H9 (cell line): ENCODE measurements at regions not wholly inside any gene's neighbourhood (a gene's known extent, or its start where the extent isn't known, plus 50 kb on each side); places are given as distances from the start of the nearest gene placed in this dataset.
A peak's percentile ranks its signal among the peaks of the same experiment; 100 is the strongest.

ENCODE experiments used
- DNase-seq: peaks from one replicate; pipeline ENCODE4 v3.0.0-alpha.2; 2017
- H2AFZ ChIP-seq: one replicate; pipeline ENCODE4 v1.6.1; 2013; ENCODE audit warnings: mild to moderate bottlenecking, low read length, control low read depth, moderate library complexity
- H2AK5ac ChIP-seq: 2 replicates; pipeline ENCODE4 v1.6.1; 2013; ENCODE audit warnings: low read length, control low read depth, mixed read lengths; ENCODE audit not compliant: insufficient read length
- H2BK120ac ChIP-seq: one replicate; pipeline ENCODE4 v1.6.1; 2013; ENCODE audit warnings: low read depth, mild to moderate bottlenecking, low read length, control low read depth, inconsistent platforms; ENCODE audit not compliant: poor library complexity, severe bottlenecking
- H2BK12ac ChIP-seq: 2 replicates; pipeline ENCODE4 v1.6.1; 2013; ENCODE audit warnings: low read length, control low read depth, mixed read lengths, low read depth; ENCODE audit not compliant: insufficient read length
- H2BK15ac ChIP-seq: 2 replicates; pipeline ENCODE4 v1.6.1; 2013; ENCODE audit warnings: low read depth, low read length, control low read depth
- H2BK20ac ChIP-seq: one replicate; pipeline ENCODE4 v1.6.1; 2013; ENCODE audit warnings: low read depth, mild to moderate bottlenecking, low read length, control low read depth, inconsistent platforms; ENCODE audit not compliant: poor library complexity, severe bottlenecking
- H2BK5ac ChIP-seq: 2 replicates; pipeline ENCODE4 v1.6.1; 2013; ENCODE audit warnings: low read length, control low read depth, mixed read lengths; ENCODE audit not compliant: insufficient read length
- H3K14ac ChIP-seq: 2 replicates; pipeline ENCODE4 v1.6.1; 2013; ENCODE audit warnings: low read length, control low read depth; ENCODE audit not compliant: insufficient read depth
- H3K18ac ChIP-seq: 2 replicates; pipeline ENCODE4 v1.6.1; 2013; ENCODE audit warnings: low read depth, mild to moderate bottlenecking, mixed read lengths, low read length, control low read depth; ENCODE audit not compliant: insufficient read length
- H3K23ac ChIP-seq: 2 replicates; pipeline ENCODE4 v1.6.1; 2013; ENCODE audit warnings: low read length, control low read depth, mixed read lengths, low read depth; ENCODE audit not compliant: insufficient read length
- H3K23me2 ChIP-seq: 2 replicates; pipeline ENCODE4 v1.6.1; 2013; ENCODE audit warnings: low read depth, mild to moderate bottlenecking, mixed read lengths, low read length, control low read depth; ENCODE audit not compliant: insufficient read length, poor library complexity, severe bottlenecking
- H3K27ac ChIP-seq: 2 replicates; pipeline ENCODE4 v1.5.1; 2013; ENCODE audit warnings: low read length, control low read depth, mixed read lengths, low read depth; ENCODE audit not compliant: insufficient read length
- H3K27me3 ChIP-seq: 2 replicates; pipeline ENCODE4 v1.6.1; 2013; ENCODE audit warnings: low read length, control low read depth, inconsistent platforms; ENCODE audit not compliant: insufficient read depth
- H3K4ac ChIP-seq: 2 replicates; pipeline ENCODE4 v1.6.1; 2013; ENCODE audit warnings: low read depth, mild to moderate bottlenecking, control low read depth, inconsistent platforms, low read length, moderate library complexity
- H3K4me1 ChIP-seq: 2 replicates; pipeline ENCODE4 v1.6.1; 2013; ENCODE audit warnings: low read length, control low read depth, inconsistent platforms; ENCODE audit not compliant: insufficient read depth
- H3K4me2 ChIP-seq: 2 replicates; pipeline ENCODE4 v1.6.1; 2013; ENCODE audit warnings: low read length, control low read depth, mixed read lengths; ENCODE audit not compliant: insufficient read length, insufficient read depth
- H3K56ac ChIP-seq: 2 replicates; pipeline ENCODE4 v1.6.1; 2013; ENCODE audit warnings: low read depth, mild to moderate bottlenecking, mixed read lengths, low read length, control low read depth; ENCODE audit not compliant: insufficient read length
- H3K79me1 ChIP-seq: 2 replicates; pipeline ENCODE4 v1.6.1; 2013; ENCODE audit warnings: low read depth, mild to moderate bottlenecking, moderate library complexity, low read length, control low read depth, inconsistent platforms; ENCODE audit not compliant: insufficient read depth, poor library complexity, severe bottlenecking
- H3K79me2 ChIP-seq: 2 replicates; pipeline ENCODE4 v1.6.1; 2013; ENCODE audit warnings: low read length, control low read depth, inconsistent platforms; ENCODE audit not compliant: insufficient read depth
- H3K9ac ChIP-seq: 2 replicates; pipeline ENCODE4 v1.6.1; 2013; ENCODE audit warnings: low read length, control low read depth, mixed read lengths; ENCODE audit not compliant: insufficient read length; ENCODE audit errors: extremely low read depth
- H3K9me3 ChIP-seq: one replicate; pipeline ENCODE4 v1.6.1; 2013; ENCODE audit warnings: low read depth, low read length, inconsistent platforms; ENCODE audit not compliant: control insufficient read depth
- H3T11ph ChIP-seq: one replicate; pipeline ENCODE4 v1.6.1; 2013; ENCODE audit warnings: mild to moderate bottlenecking, low read length, control low read depth, inconsistent platforms
- H4K20me1 ChIP-seq: one replicate; pipeline ENCODE4 v1.6.1; 2013; ENCODE audit not compliant: control insufficient read depth, insufficient read length, insufficient read depth
- H4K5ac ChIP-seq: 2 replicates; pipeline ENCODE4 v1.6.1; 2013; ENCODE audit warnings: low read depth, mild to moderate bottlenecking, mixed read lengths, low read length, control low read depth; ENCODE audit not compliant: insufficient read length
- H4K8ac ChIP-seq: replicated peaks from 2 replicates; pipeline ENCODE4 v1.6.1; 2013; ENCODE audit warnings: low read length, control low read depth, mixed read lengths, low read depth; ENCODE audit not compliant: insufficient read length
- H4K91ac ChIP-seq: 2 replicates; pipeline ENCODE4 v1.6.1; 2013; ENCODE audit warnings: low read depth, mild to moderate bottlenecking, moderate library complexity, mixed read lengths, low read length, control low read depth; ENCODE audit not compliant: insufficient read length
- H3K27ac Mint-ChIP-seq, 3 experiments: 2 replicates in 2 of 3; 3 replicates in 1 of 3; pipeline ENCODE4 v1.8.0; 2020 to 2021; ENCODE audit warnings: mixed read lengths in 3 of 3, mild to moderate bottlenecking in 1 of 3, moderate library complexity in 1 of 3
- H3K27me3 Mint-ChIP-seq: 2 replicates; pipeline ENCODE4 v1.8.0; 2021; ENCODE audit warnings: low read depth, mild to moderate bottlenecking, moderate library complexity, mixed read lengths
- H3K36me3 Mint-ChIP-seq, 3 experiments: 2 replicates in 2 of 3; 3 replicates in 1 of 3; pipeline ENCODE4 v1.8.0; 2020 to 2021; ENCODE audit warnings: low read depth in 3 of 3, mixed read lengths in 3 of 3; ENCODE audit not compliant: insufficient read depth in 1 of 3
- H3K4me1 Mint-ChIP-seq, 2 experiments: 2 replicates each; pipeline ENCODE4 v1.8.0; 2020; ENCODE audit warnings: mixed read lengths in 2 of 2
- H3K4me3 Mint-ChIP-seq, 2 experiments: 2 replicates in 1 of 2; 3 replicates in 1 of 2; pipeline ENCODE4 v1.8.0; 2020 to 2021; ENCODE audit warnings: mild to moderate bottlenecking in 2 of 2, mixed read lengths in 2 of 2, moderate library complexity in 1 of 2
- H3K9me3 Mint-ChIP-seq, 2 experiments: 2 replicates in 1 of 2; 3 replicates in 1 of 2; pipeline ENCODE4 v1.8.0; 2020; ENCODE audit warnings: mild to moderate bottlenecking in 2 of 2, mixed read lengths in 2 of 2, moderate library complexity in 1 of 2
- WGBS: extraction: QIAGEN DNeasy Blood & Tissue Kit; methylation state at CpG from one replicate; pipeline ENCODE4 v1.1.7; 2013; ENCODE audit warnings: missing lambda C conversion rate, low lambda C conversion rate, mixed read lengths; ENCODE audit not compliant: insufficient read length; ENCODE audit errors: extremely low coverage; 5-methylcytosine and 5-hydroxymethylcytosine counted together
- TF ChIP-seq, protein P1 (sequence below): fragments of 200-600 bp; sonication (generic); conservative IDR thresholded peaks from 3 replicates; pipeline ENCODE4 v1.8.0; 2021; ENCODE audit warnings: antibody characterized with exemption, mild to moderate bottlenecking

DNA sequence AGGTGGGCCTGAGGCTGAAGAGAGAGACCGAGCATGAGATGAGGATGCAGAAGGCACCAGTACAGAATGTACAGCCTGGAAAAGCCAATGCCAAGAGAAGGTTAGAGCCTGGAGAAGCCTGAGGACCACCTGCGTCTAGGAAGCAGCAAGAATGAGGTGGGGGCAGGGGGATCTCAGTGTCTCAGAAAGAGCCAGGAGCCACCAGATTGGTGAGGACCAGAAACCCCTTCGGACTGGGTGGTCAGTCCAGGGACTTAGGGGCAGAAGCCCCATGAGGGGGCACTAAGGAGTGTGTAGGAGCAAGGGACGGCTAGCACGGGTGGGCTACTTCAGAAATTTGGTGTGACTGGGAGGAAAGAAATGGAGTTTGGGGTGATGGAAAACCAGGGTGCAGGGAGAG lies 205.9 kb upstream of the RNF32 start:
- no peaks in the 10 kb centered on the region for H3K79me1 ChIP-seq
- DNase-seq = no peak
- H3K9ac ChIP-seq = no peak overlapping the region
- H4K20me1 ChIP-seq = no peaks in the 10 kb centered on the region
- no peaks in the 10 kb centered on the region for H3K9me3 ChIP-seq
- H3K23ac ChIP-seq = no peak overlapping the region
- H2BK5ac ChIP-seq = no peak overlapping the region
- H3K27ac Mint-ChIP-seq = peak overlapping the region in 1 of 3 experiments; percentile 10; a peak in 1 of 7 replicates
- H3K18ac ChIP-seq = no peak overlapping the region
- H2AK5ac ChIP-seq = no peak overlapping the region
- H4K8ac ChIP-seq = no peak overlapping the region
- H3K4me2 ChIP-seq = no peak overlapping the region
- H3K56ac ChIP-seq = no peak overlapping the region
- no peak overlapping the region for H3K14ac ChIP-seq
- no peak overlapping the region for H2AFZ ChIP-seq
- no peak overlapping the region for H4K91ac ChIP-seq
- no peak overlapping the region for H3K27ac ChIP-seq
- H3K23me2 ChIP-seq = no peaks in the 10 kb centered on the region
- H3K27me3 Mint-ChIP-seq = peaks cover 2% of the 10 kb centered on the region
- H2BK12ac ChIP-seq = no peak overlapping the region
- no peak overlapping the region for H4K5ac ChIP-seq
- H3K79me2 ChIP-seq = no peaks in the 10 kb centered on the region
- H3K27me3 ChIP-seq = no peaks in the 10 kb centered on the region
- no peak overlapping the region for H2BK20ac ChIP-seq
- no peak overlapping the region for H3T11ph ChIP-seq
- no peaks in the 10 kb centered on the region; a peak in 1 of 7 replicates for H3K36me3 Mint-ChIP-seq
- no peaks in the 10 kb centered on the region for H3K4me1 ChIP-seq
- no CpG with 5 or more reads among the region's 5 CpGs for WGBS
- no peak overlapping the region for H2BK120ac ChIP-seq
- TF ChIP-seq, protein P1, sequence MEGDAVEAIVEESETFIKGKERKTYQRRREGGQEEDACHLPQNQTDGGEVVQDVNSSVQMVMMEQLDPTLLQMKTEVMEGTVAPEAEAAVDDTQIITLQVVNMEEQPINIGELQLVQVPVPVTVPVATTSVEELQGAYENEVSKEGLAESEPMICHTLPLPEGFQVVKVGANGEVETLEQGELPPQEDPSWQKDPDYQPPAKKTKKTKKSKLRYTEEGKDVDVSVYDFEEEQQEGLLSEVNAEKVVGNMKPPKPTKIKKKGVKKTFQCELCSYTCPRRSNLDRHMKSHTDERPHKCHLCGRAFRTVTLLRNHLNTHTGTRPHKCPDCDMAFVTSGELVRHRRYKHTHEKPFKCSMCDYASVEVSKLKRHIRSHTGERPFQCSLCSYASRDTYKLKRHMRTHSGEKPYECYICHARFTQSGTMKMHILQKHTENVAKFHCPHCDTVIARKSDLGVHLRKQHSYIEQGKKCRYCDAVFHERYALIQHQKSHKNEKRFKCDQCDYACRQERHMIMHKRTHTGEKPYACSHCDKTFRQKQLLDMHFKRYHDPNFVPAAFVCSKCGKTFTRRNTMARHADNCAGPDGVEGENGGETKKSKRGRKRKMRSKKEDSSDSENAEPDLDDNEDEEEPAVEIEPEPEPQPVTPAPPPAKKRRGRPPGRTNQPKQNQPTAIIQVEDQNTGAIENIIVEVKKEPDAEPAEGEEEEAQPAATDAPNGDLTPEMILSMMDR = no peak
- H3K4me1 Mint-ChIP-seq = peaks cover 0 to 5% of the 10 kb centered on the region in 2 experiments; a peak in 1 of 4 replicates
- no peak overlapping the region for H2BK15ac ChIP-seq
- peaks cover 0 to 4% of the 10 kb centered on the region in 2 experiments; a peak in 1 of 5 replicates for H3K9me3 Mint-ChIP-seq
- no peak overlapping the region for H3K4me3 Mint-ChIP-seq
- no peak overlapping the region for H3K4ac ChIP-seq
